ENCODE measurements at regions not wholly inside any gene's neighbourhood (a gene's known extent, or its start where the extent isn't known, plus 50 kb on each side); places are given as distances from the start of the nearest gene placed in this dataset.
A peak's percentile ranks its signal among the peaks of the same experiment; 100 is the strongest.
"Not testable (repeated sequence)": the region's sequence is repeated elsewhere in the genome, so short reads cannot be mapped to it uniquely, and the experiment has no call there.

GRCh38 chr1:101550581-101550980 is 313.8 kb downstream of the S1PR1 start:
- no peak for DNase-seq (ENCODE audit: low read depth)

- DNase-seq (ENCODE audit: low read depth), result no peak
Measured at GRCh38 chr1:101566883-101567538, 330.2 kb downstream of the S1PR1 start.

GRCh38 chr1:101567582-101568189 is 330.9 kb downstream of the S1PR1 start:
- DNase-seq (ENCODE audit: low read depth), result peak; percentile 15

- DNase-seq (ENCODE audit: low read depth), result peak; percentile 2
Measured at GRCh38 chr1:101587741-101588140, 350.9 kb downstream of the S1PR1 start.

GRCh38 chr1:101588677-101589076 is 351.9 kb downstream of the S1PR1 start:
- no peak for DNase-seq (ENCODE audit: low read depth)

- no peak for DNase-seq (ENCODE audit: low read depth)
Measured at GRCh38 chr1:101592845-101593244, 356.0 kb downstream of the S1PR1 start.

- DNase-seq (ENCODE audit: low read depth), result no peak
Measured at GRCh38 chr1:101595881-101596374, 359.1 kb downstream of the S1PR1 start.

- DNase-seq (ENCODE audit: low read depth), result not testable (repeated sequence)
Measured at GRCh38 chr1:101600615-101601014, 363.8 kb downstream of the S1PR1 start.

GRCh38 chr1:101603726-101604125 is 366.9 kb downstream of the S1PR1 start:
- DNase-seq (ENCODE audit: low read depth), result no peak

- DNase-seq (ENCODE audit: low read depth), result no peak
Measured at GRCh38 chr1:101605878-101606277, 369.1 kb downstream of the S1PR1 start.

GRCh38 chr1:101613546-101613945 is 376.7 kb downstream of the S1PR1 start:
- DNase-seq (ENCODE audit: low read depth), result no peak

GRCh38 chr1:101618900-101619299 is 377.8 kb downstream of the OLFM3 start:
- DNase-seq (ENCODE audit: low read depth), result no peak

- DNase-seq (ENCODE audit: low read depth), result no peak
Measured at GRCh38 chr1:101632548-101633272, 364.0 kb downstream of the OLFM3 start.

- no peak for DNase-seq (ENCODE audit: low read depth)
Measured at GRCh38 chr1:101645810-101646209, 350.9 kb downstream of the OLFM3 start.

- no peak for DNase-seq (ENCODE audit: low read depth)
Measured at GRCh38 chr1:101652484-101652883, 344.2 kb downstream of the OLFM3 start.

GRCh38 chr1:101653482-101653946 is 343.2 kb downstream of the OLFM3 start:
- DNase-seq (ENCODE audit: low read depth), result no peak

- DNase-seq (ENCODE audit: low read depth), result no peak
Measured at GRCh38 chr1:101664726-101665125, 332.0 kb downstream of the OLFM3 start.

GRCh38 chr1:101667761-101668160 is 329.0 kb downstream of the OLFM3 start:
- DNase-seq (ENCODE audit: low read depth), result no peak

- DNase-seq (ENCODE audit: low read depth), result no peak
Measured at GRCh38 chr1:101683136-101683535, 313.6 kb downstream of the OLFM3 start.

GRCh38 chr1:101683561-101683960 is 313.2 kb downstream of the OLFM3 start:
- no peak for DNase-seq (ENCODE audit: low read depth)

GRCh38 chr1:101697072-101697471 is 299.7 kb downstream of the OLFM3 start:
- DNase-seq (ENCODE audit: low read depth), result peak; percentile 1

- DNase-seq (ENCODE audit: low read depth), result no peak
Measured at GRCh38 chr1:101698681-101699080, 298.0 kb downstream of the OLFM3 start.

GRCh38 chr1:101704895-101705294 is 291.8 kb downstream of the OLFM3 start:
- DNase-seq (ENCODE audit: low read depth), result no peak

Data from M059J (cell line).